Endothelial cell (in vitro differentiated cells): ENCODE measurements at regions not wholly inside any gene's neighbourhood (a gene's known extent, or its start where the extent isn't known, plus 50 kb on each side); places are given as distances from the start of the nearest gene placed in this dataset.

Experiments used
- DNase-seq: peaks from one replicate; pipeline ENCODE4 v3.0.0; 2021; ENCODE audit warnings: low spot score
- H3K27ac Mint-ChIP-seq: one replicate; pipeline ENCODE4 v1.8.0; 2021; ENCODE audit warnings: mixed read lengths, inconsistent platforms; ENCODE audit not compliant: unreplicated experiment
- H3K27me3 Mint-ChIP-seq: one replicate; pipeline ENCODE4 v1.8.0; 2021; ENCODE audit warnings: mild to moderate bottlenecking, moderate library complexity, mixed read lengths, inconsistent platforms; ENCODE audit not compliant: unreplicated experiment
- H3K36me3 Mint-ChIP-seq: one replicate; pipeline ENCODE4 v1.8.0; 2021; ENCODE audit warnings: mild to moderate bottlenecking, low read depth, mixed read lengths, inconsistent platforms; ENCODE audit not compliant: unreplicated experiment
- H3K4me1 Mint-ChIP-seq: one replicate; pipeline ENCODE4 v1.8.0; 2021; ENCODE audit warnings: mild to moderate bottlenecking, mixed read lengths, inconsistent platforms; ENCODE audit not compliant: unreplicated experiment
- H3K4me3 Mint-ChIP-seq: one replicate; pipeline ENCODE4 v1.8.0; 2021; ENCODE audit warnings: mild to moderate bottlenecking, mixed read lengths, inconsistent platforms; ENCODE audit not compliant: unreplicated experiment
- H3K9me3 Mint-ChIP-seq: one replicate; pipeline ENCODE4 v1.8.0; 2021; ENCODE audit warnings: mixed read lengths, inconsistent platforms; ENCODE audit not compliant: unreplicated experiment
- CTCF ChIP-seq: fragments of 200-600 bp; sonication (generic); IDR thresholded peaks from one replicate; pipeline ENCODE4 v1.5.0; 2021; ENCODE audit warnings: antibody characterized with exemption; ENCODE audit not compliant: unreplicated experiment

DNA sequence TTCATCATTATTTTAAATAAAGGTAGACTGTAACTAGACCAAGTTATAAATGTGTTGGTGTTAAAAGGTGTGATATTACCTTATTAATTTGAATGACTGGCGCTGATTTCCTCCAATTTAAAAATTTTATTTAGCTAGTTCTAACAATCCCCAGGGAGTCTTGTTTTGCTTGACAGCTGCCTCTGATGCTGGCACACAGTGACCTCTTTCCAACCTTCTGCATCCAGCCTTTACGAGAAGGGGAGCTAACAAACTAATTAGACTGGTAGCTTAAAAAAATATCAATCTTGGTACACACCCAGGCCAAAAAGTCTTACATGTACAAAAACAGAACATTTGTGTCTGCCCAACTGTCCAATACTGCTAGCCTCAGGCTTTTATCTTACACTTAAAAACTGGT, 51.8 kb upstream of the ENPEP start:
- Mint-ChIP-seq H3K4me1 (no peaks in the 10 kb centered on the region), H3K27me3 (peaks cover 4% of the 10 kb centered on the region), H3K9me3 (no peaks in the 10 kb centered on the region), H3K36me3 (peaks cover under 1% of the 10 kb centered on the region), H3K4me3 (no peak overlapping the region), H3K27ac (no peak overlapping the region)
- no peak for TF ChIP-seq CTCF
- no peak for DNase-seq

- Mint-ChIP-seq H3K4me3 (no peak overlapping the region), H3K36me3 (peaks cover 27% of the 10 kb centered on the region)
These were observed 57.3 kb upstream of the ENPEP start for GRCh38 chr4:110418641-110419040.

GRCh38 chr4:110417136-110417535, 58.8 kb upstream of the ENPEP start:
- DNase-seq = no peak
- Mint-ChIP-seq H3K36me3 (peaks cover 27% of the 10 kb centered on the region), H3K9me3 (no peaks in the 10 kb centered on the region), H3K4me1 (no peaks in the 10 kb centered on the region), H3K27ac (no peak overlapping the region), H3K4me3 (no peak overlapping the region), H3K27me3 (peaks cover 5% of the 10 kb centered on the region)
- no peak for TF ChIP-seq CTCF

More at GRCh38 chr4:110418641-110419040, 57.3 kb upstream of the ENPEP start:
- Mint-ChIP-seq H3K27ac (no peak overlapping the region), H3K9me3 (no peaks in the 10 kb centered on the region), H3K27me3 (peaks cover 5% of the 10 kb centered on the region), H3K4me1 (no peaks in the 10 kb centered on the region)
- no peak for TF ChIP-seq CTCF
- no peak for DNase-seq

DNA sequence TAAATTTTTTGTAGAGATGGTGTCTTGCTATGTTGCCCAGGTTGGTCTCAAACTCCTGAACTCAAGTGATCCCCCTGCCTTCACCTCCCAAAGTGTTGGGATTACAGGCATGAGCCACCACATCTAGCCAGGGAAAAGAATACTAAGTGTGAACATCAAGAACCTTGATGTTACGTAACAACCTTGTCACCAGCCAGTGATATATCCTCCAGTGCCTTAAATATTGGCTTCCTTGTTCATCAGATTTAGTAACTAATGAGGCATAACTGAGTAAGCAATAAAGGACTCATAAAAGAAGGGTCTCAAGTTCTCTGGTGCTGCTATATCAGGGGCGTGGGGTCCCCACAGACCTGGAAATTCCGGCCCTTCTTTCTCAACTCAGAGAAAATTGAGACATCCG, 60.5 kb upstream of the ENPEP start:
- peaks cover 5% of the 10 kb centered on the region for H3K27me3 Mint-ChIP-seq
- H3K27ac Mint-ChIP-seq = no peak overlapping the region
- peaks cover 27% of the 10 kb centered on the region for H3K36me3 Mint-ChIP-seq
- H3K4me3 Mint-ChIP-seq = no peak overlapping the region
- H3K9me3 Mint-ChIP-seq = no peaks in the 10 kb centered on the region
- TF ChIP-seq CTCF = no peak
- no peak for DNase-seq
- no peaks in the 10 kb centered on the region for H3K4me1 Mint-ChIP-seq

DNA sequence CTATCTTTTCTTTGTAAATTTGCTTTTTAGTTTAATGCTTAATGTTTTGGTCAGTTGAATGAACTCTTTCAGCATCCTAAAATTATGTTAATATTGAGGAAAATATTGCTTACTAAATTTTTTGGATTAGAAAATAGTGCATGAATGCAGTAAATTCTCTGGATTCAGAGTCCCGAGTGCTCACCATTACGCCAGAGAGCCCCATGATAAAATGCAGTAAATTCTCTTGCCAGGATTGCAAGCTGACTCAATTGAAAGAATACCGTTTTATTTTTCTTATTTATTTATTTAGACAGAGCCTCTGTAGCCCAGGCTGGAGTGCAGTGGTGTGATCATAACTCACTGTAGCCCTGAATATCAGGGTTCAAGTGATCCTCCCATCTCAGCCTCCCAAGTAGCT, 60.9 kb upstream of the ENPEP start:
- DNase-seq = no peak
- Mint-ChIP-seq H3K36me3 (peaks cover 27% of the 10 kb centered on the region), H3K27me3 (peaks cover 5% of the 10 kb centered on the region), H3K27ac (no peak overlapping the region), H3K4me1 (no peaks in the 10 kb centered on the region), H3K4me3 (no peak overlapping the region), H3K9me3 (no peaks in the 10 kb centered on the region)
- no peak for TF ChIP-seq CTCF
